Motor neuron (in vitro differentiated cells): ENCODE measurements at regions not wholly inside any gene's neighbourhood (a gene's known extent, or its start where the extent isn't known, plus 50 kb on each side); places are given as distances from the start of the nearest gene placed in this dataset.

Experiments used
- ATAC-seq, 8 experiments: fragments of 200-7000 bp; cut with Tn5 transposase; replicated peaks in 6 of 8; 2 replicates each; pipeline ENCODE4 v1.8.0; 2021; ENCODE audit warnings: mild to moderate bottlenecking in 8 of 8, moderate library complexity in 8 of 8
- H3K27ac ChIP-seq, 2 donors: fragments of 250-450 bp; sonication (Bioruptor Pico); 2 replicates each; pipeline ENCODE4 v1.9.0; 2021; ENCODE audit warnings: antibody characterized with exemption in 2 of 2, mild to moderate bottlenecking in 2 of 2, moderate library complexity in 1 of 2
- H3K4me1 ChIP-seq, 2 donors: fragments of 250-450 bp; sonication (Bioruptor Pico); replicated peaks in 1 of 2; 2 replicates each; pipeline ENCODE4 v1.6.1; 2021; ENCODE audit warnings: antibody characterized with exemption in 2 of 2, mild to moderate bottlenecking in 2 of 2, moderate library complexity in 1 of 2
- H3K4me3 ChIP-seq, 5 donors: fragments of 250-450 bp; sonication (Bioruptor Pico); 2 replicates each; pipeline ENCODE4 v1.9.0; 2021; ENCODE audit warnings: antibody characterized with exemption in 5 of 5, mild to moderate bottlenecking in 5 of 5, moderate library complexity in 4 of 5
- WGBS, 10 experiments: fragments of 450-650 bp; shearing (Covaris generic); methylation state at CpG; one replicate each; pipeline ENCODE4 v1.0.0; 2022; 5-methylcytosine and 5-hydroxymethylcytosine counted together
- in situ Hi-C, 9 experiments: fragments of 400-800 bp; cut with MboI; loops; one replicate each; pipeline ENCODE4 v1.15.0; 2021; ENCODE audit warnings: low sequenced_read_pairs in 9 of 9, low pct_unique_long_range_greater_than_20kb in 2 of 9; ENCODE audit not compliant: unreplicated experiment in 9 of 9

GRCh38 chr4:53680168-53680567 lies 88.9 kb upstream of the LNX1 start:
- Histone ChIP-seq H3K4me1 (no peaks in the 10 kb centered on the region), H3K27ac (no peak overlapping the region), H3K4me3 (no peak overlapping the region)
- ATAC-seq: no peak
- WGBS, 10 experiments: 80 to 100% (median 86%) methylated on average over 1 to 2 of the region's 2 CpGs; no CpG with 5 or more reads in 4 of the 10 experiments
- in situ Hi-C loops: no loop called here

DNA sequence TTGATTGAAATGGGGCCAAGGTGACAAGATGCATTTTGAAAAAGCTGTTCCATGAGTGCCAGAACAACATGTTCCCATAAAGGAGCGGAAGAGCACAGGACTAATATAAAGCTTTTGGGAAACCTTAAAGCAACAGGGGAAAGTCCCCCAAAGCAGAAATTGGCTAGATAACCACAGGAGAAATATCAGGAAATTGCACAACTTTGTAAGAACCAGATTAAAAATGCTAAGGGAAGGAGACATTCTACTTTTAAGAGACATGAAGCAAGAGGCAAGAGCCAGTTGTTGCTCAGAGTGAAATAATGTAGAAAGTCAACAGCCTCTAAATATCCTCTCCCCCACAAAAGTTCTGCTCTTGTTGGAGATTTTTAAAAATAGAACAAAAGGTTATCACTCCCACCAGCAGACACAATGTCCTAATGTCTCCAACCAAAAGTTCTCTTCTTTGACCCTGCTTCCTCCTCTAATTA lies 85.2 kb upstream of the LNX1 start:
- no peak overlapping the region for H3K27ac ChIP-seq
- 88 to 100% (median 100%) methylated on average over 1 of the region's 1 CpG for WGBS, 10 experiments
- H3K4me1 ChIP-seq: no peaks in the 10 kb centered on the region
- in situ Hi-C loops: no loop called here
- H3K4me3 ChIP-seq: no peak overlapping the region
- no peak for ATAC-seq

GRCh38 chr4:53674903-53675302 lies 83.6 kb upstream of the LNX1 start:
- 0 to 100% (median 64%) methylated on average over 1 to 5 of the region's 5 CpGs; no CpG with 5 or more reads in 1 of the 10 experiments for WGBS, 10 experiments
- no peak overlapping the region for H3K27ac ChIP-seq
- ATAC-seq: peak in 3 of 8 experiments; percentile 94 to 100 (median 95)

GRCh38 chr4:53672873-53673272 lies 81.6 kb upstream of the LNX1 start:
- no peak overlapping the region for H3K27ac ChIP-seq
- in situ Hi-C loops: no loop called here
- 71 to 100% (median 91%) methylated on average over 1 to 2 of the region's 2 CpGs; no CpG with 5 or more reads in 4 of the 10 experiments for WGBS, 10 experiments
- no peak for ATAC-seq
- H3K4me1 ChIP-seq: no peaks in the 10 kb centered on the region
- H3K4me3 ChIP-seq: no peak overlapping the region

More at GRCh38 chr4:53674903-53675302, 83.6 kb upstream of the LNX1 start:
- in situ Hi-C loops: no loop called here
- H3K4me3 ChIP-seq: no peak overlapping the region
- no peaks in the 10 kb centered on the region for H3K4me1 ChIP-seq

- in situ Hi-C loops: no loop called here
- Histone ChIP-seq H3K4me3 (no peak overlapping the region), H3K4me1 (no peaks in the 10 kb centered on the region), H3K27ac (no peak overlapping the region)
- no peak for ATAC-seq
- WGBS, 10 experiments: 20 to 94% (median 44%) methylated on average over 1 to 2 of the region's 2 CpGs; no CpG with 5 or more reads in 2 of the 10 experiments
Observed at GRCh38 chr4:53671757-53672156, 80.5 kb upstream of the LNX1 start.

- in situ Hi-C loops: no loop called here
- Histone ChIP-seq H3K4me3 (no peak overlapping the region), H3K27ac (no peak overlapping the region), H3K4me1 (no peaks in the 10 kb centered on the region)
- ATAC-seq: no peak
- 50 to 100% (median 100%) methylated on average over 1 to 2 of the region's 2 CpGs; no CpG with 5 or more reads in 3 of the 10 experiments for WGBS, 10 experiments
Observed at GRCh38 chr4:53659737-53660136, 68.5 kb upstream of the LNX1 start.

DNA sequence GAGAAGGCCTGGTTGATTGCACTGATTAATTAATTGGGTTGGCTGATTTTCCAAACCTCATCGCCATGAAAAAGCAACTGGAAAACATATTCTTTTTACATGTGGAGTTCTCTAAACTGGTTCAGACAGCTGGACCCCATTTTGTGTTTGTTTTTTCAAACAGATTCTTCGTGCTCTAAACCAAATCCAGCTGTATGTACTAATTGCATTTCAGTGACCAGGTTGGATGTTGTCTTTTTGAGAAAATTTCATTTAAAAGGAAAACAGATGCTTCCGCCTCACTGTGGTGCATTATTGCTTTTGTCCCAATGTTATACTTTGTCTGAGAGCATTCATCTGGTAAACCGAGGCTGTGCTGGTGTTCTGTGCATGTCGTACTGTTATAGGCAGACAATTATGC lies 67.8 kb upstream of the LNX1 start:
- Histone ChIP-seq H3K27ac (no peak overlapping the region), H3K4me3 (no peak overlapping the region), H3K4me1 (no peaks in the 10 kb centered on the region)
- 45 to 100% (median 75%) methylated on average over 1 to 5 of the region's 5 CpGs for WGBS, 10 experiments
- in situ Hi-C loops: no loop called here
- no peak for ATAC-seq

DNA sequence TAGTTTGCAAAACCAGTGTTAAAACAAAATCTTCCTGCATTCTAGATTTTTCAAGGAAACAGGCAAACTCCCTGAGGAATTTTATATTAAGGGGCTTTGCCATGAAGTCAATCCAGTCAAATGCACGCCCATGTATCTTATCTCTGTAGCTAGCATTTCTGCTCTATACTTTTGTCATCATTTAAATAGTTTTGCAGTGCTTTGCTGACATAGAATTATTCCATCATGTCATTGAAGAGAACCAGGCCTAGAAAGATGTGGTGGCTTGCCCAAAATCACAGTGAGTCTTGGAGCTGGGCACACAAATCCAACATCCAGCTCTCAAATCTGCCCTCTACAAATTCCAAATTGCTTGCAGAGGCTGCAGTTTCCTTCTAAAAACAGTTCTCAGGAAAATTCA lies 66.7 kb upstream of the LNX1 start:
- ATAC-seq: no peak
- Histone ChIP-seq H3K4me1 (no peaks in the 10 kb centered on the region), H3K4me3 (no peak overlapping the region), H3K27ac (no peak overlapping the region)
- WGBS, 10 experiments: 100% methylated on average over 1 of the region's 1 CpG; no CpG with 5 or more reads in 4 of the 10 experiments
- in situ Hi-C loops: no loop called here

DNA sequence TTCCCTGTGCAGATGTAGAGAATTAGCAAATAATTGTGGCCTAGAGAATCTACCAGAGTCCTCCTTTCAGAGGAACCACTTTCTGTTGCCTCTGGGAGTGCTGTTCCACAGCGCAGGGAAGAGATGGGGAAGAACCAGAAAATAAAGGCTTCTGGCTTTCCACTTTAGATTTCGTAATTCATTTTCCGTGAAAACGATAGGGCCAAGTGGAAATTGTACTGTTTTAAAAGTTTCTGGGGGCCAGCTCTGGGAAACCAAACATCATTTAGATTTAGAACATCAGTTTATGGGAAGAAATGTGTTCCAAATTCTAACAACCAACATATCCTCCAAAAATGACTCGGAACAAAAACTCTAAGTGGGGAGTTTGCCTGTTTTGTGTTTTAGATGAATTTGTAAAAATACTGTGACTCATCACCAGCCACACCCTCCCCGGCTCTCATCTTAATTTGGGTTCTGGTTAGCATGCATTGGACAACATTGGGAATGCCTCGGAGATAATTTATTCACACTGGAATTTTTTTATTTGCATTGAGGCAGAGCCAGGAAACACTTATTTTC lies 65.2 kb upstream of the LNX1 start:
- peak in 3 of 8 experiments; percentile 91 to 96 (median 93) for ATAC-seq

DNA sequence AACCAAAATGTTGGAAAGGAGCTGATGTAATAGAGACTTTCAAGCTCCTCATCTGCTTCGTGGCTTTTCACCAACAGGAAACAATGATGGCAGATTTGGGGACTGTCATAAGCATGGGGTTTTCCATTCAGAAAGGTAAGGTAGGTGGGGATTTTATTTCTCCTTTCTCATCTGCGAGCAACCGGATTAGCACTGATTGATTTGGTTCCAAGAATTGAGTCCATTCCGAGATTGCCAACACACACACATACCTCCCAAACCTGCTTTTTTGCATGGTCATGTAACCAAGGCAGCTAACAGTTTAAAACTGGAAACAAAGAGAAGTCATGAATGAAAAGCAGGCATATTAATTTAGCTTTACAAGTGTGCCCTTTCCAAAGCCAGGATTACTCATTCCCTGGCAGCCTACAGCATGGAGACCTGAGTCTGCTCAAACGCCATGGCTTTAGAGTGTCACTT lies 63.0 kb upstream of the LNX1 start:
- peak in 1 of 8 experiments; percentile 21 for ATAC-seq
- Histone ChIP-seq H3K27ac (no peak overlapping the region), H3K4me3 (no peak overlapping the region), H3K4me1 (no peaks in the 10 kb centered on the region)
- in situ Hi-C loops: no loop called here
- 26 to 100% (median 80%) methylated on average over 1 to 5 of the region's 5 CpGs; no CpG with 5 or more reads in 1 of the 10 experiments for WGBS, 10 experiments

More for the DNA sequence above, 65.2 kb upstream of the LNX1 start:
- WGBS, 10 experiments: 0 to 100% (median 87%) methylated on average over 1 to 7 of the region's 7 CpGs
- in situ Hi-C loops: no loop called here
- Histone ChIP-seq H3K4me1 (no peaks in the 10 kb centered on the region), H3K4me3 (no peak overlapping the region), H3K27ac (no peak overlapping the region)

- in situ Hi-C loops: no loop called here
- peak in 1 of 8 experiments; percentile 33 for ATAC-seq
- WGBS, 10 experiments: 49 to 88% (median 75%) methylated on average over 2 to 4 of the region's 6 CpGs; no CpG with 5 or more reads in 3 of the 10 experiments
Observed at GRCh38 chr4:53653484-53654053, 62.3 kb upstream of the LNX1 start.

DNA sequence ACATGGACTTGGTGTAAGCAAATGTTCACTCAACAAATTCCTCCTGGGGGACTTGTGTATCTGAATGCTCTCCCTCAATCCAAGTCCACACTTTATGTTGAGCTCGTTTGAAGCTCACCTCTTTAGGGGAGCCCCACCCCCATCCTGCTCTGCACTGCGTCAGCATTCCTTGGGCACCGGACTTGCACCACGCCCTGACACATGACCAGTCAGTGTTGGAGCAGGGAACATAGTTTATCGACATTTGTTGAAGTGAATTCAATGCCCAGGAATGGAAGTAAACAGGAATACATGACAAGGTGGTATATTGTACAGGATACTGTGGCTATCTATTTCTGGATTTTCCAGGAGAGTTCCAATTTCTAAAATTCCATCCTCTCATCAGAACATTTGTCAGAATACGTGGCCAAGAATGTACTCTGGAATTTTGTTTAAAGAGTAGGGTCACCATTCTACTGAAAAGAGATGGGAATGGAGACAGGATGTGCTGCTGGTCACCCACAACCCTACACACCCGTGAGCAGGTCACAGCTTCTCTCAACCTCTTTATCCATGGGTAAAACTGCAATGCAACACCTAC lies 60.0 kb upstream of the LNX1 start:
- no peaks in the 10 kb centered on the region for H3K4me1 ChIP-seq
- WGBS, 10 experiments: 20 to 95% (median 79%) methylated on average over 1 to 6 of the region's 7 CpGs; no CpG with 5 or more reads in 1 of the 10 experiments
- peak in 3 of 8 experiments; percentile 32 to 65 (median 65) for ATAC-seq
- in situ Hi-C loops: no loop called here
- H3K27ac ChIP-seq: no peak overlapping the region
- no peak overlapping the region for H3K4me3 ChIP-seq

More at GRCh38 chr4:53653484-53654053, 62.3 kb upstream of the LNX1 start:
- H3K4me3 ChIP-seq: no peak overlapping the region
- H3K27ac ChIP-seq: no peak overlapping the region
- H3K4me1 ChIP-seq: no peaks in the 10 kb centered on the region

- Histone ChIP-seq H3K4me1 (no peaks in the 10 kb centered on the region), H3K27ac (no peak overlapping the region), H3K4me3 (no peak overlapping the region)
- in situ Hi-C loops: no loop called here
- 36 to 100% (median 93%) methylated on average over 1 to 2 of the region's 2 CpGs; no CpG with 5 or more reads in 3 of the 10 experiments for WGBS, 10 experiments
- peak in 2 of 8 experiments; percentile 17 to 22 for ATAC-seq
Observed at GRCh38 chr4:53649357-53649756, 58.1 kb upstream of the LNX1 start.
